HCEC 1CT (cell line): ENCODE measurements at regions not wholly inside any gene's neighbourhood (a gene's known extent, or its start where the extent isn't known, plus 50 kb on each side); places are given as distances from the start of the nearest gene placed in this dataset.

ENCODE experiments used
- DNase-seq: peaks from one replicate; pipeline ENCODE4 v3.0.0-alpha.2; 2017

GRCh38 chr7:14962778-14963177, 60.2 kb upstream of the DGKB start:
- DNase-seq: no peak

DNA sequence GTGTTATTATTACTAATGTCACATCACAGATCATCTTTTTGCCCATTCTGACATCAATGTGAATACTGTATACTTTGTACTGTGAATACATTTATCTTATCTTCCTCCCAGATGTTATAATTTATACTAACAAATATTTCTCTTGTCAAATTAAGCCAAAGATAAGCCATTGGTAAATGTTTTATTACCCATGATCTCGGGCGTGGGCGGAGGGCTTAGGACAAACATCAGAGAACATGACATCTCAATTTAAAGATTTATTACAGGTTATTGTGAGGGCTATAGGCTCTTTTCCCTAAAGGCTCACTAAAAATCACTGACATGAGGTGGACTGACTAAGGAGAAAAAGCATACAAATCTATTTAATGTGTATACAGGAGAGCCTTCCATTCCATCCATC, 58.2 kb upstream of the DGKB start:
- no peak for DNase-seq

DNA sequence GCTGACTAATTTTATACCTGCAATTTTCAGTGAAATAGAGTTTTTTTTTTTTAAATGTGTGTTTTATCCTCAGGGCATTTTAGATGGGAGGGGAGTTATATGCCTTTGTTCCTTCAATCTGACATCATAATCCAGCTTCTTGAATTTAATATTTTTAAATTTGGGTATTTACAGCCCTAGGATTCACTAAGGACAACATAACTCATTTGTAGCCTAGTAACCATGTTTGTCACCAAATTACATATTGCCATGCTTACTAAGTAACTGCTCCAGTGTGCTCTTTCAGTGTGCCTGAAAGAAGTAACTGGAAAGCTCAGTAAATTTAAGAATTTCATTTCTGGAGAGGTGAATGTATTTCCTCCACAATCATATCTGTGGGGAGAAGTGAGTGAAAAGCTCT, 56.8 kb upstream of the DGKB start:
- DNase-seq: no peak

DNA sequence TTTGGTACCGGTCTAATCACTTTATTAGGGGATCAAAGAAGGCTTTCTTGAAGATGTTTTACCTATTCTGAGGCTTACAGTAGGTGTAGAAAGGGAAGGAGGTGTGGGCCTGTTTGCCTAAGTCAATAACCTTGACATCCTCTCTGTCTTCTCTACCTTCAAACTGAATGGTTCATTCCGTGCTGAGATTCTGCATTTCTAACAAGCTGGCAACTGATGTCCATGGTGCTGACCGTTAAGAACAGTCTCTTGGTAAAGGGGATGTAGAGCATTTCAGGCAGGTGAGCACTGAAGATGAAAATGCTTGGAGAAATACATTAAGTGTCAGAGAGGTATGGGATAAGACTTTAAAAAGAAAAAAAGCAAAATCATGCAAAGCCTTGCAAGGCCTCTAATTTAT, 51.5 kb upstream of the DGKB start:
- no peak for DNase-seq
